ENCODE measurements at regions not wholly inside any gene's neighbourhood (a gene's known extent, or its start where the extent isn't known, plus 50 kb on each side); places are given as distances from the start of the nearest gene placed in this dataset.
"Not testable (repeated sequence)": the region's sequence is repeated elsewhere in the genome, so short reads cannot be mapped to it uniquely, and the experiment has no call there.

DNA sequence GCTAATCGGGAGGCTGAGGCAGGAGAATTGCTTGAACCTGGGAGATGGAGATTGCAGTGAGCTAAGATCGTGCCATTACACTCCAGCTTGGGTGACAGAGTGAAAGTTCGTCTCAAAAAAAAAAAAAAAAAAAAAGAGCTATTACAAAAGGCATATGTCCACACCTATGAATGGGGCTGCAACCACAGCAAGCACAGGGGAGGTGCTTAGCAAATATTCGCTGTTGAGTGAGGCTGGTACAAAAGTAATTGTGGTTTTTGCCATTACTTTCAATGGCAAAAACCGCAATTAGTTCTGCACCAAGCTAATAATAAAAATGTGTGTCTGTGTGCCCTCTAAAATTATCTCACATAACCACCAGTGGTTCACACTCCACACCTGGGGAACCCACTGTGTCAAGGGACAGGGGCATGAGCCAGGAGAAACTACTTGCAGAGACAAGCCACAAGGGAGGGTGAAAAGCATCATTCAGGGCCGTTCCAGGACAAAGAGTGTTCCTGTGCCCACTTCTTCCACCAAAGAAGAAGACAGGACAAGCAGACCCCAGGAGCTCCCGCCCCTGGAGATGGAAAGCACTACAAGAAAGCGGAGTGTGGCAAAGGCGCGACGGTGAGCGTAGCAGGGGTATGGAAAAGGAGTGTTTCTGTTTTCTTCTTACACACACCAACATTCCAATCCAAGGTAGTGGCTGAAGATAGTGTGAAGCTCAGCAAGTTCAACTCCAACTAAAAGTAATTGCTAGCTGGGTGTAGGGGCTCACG lies 84.4 kb upstream of the CNEP1R1 start:
- DNase-seq (ENCODE audit: low spot score) = no peak

DNA sequence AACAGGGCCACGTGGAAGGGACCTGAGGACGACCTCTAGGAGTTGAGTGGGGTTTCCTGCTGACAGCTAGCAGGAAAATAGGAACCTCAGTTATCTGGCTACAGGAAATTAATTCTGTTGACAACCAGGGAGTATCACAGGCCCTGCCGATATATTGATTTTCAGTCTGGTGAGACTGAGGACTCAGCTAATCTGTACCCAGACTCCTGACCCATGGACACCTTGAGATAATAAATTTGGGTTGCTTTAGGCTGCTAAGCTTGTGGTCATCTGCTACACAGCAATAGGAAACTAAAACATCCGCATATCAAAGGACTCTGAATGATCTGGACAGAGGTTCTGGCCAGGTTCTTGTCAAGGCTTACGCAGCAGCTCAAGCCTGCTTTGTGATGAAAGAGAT lies 80.8 kb upstream of the CNEP1R1 start:
- DNase-seq (ENCODE audit: low spot score) = no peak

DNA sequence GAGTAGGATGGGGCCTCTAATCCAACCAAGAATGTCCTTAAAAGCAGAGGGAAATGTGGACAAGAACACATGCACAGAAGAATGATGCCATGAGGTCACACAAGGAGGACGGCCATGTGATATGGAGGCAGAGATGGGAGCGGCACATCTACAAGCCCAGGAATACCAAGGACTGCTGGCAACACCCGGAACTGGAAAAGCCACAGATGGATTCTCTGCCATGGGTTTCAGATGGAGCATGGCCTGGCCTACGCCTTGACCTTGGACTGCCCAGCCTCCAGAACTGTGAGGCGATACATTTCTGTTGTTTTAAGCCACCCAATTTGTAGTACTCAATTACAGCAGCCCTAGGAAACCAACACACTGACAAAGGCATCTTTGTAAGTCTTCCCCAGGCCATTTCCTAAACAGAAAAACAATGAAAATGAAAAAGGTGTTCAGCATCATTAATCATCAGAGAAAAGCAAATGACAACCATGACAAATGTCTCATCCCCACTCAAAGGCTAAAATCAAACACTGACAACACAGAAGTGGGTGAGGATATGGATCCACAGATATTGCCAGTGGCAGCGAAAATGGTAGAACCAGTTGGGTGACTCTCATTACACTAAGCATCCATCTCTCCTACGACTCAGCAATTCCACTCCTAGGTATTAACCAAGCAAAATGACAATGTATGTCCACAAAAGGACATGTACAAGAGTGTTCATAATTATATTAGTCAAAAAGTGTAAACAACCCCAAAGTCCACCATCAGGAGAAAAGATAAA lies 76.9 kb upstream of the CNEP1R1 start:
- DNase-seq (ENCODE audit: low spot score) = no peak

DNA sequence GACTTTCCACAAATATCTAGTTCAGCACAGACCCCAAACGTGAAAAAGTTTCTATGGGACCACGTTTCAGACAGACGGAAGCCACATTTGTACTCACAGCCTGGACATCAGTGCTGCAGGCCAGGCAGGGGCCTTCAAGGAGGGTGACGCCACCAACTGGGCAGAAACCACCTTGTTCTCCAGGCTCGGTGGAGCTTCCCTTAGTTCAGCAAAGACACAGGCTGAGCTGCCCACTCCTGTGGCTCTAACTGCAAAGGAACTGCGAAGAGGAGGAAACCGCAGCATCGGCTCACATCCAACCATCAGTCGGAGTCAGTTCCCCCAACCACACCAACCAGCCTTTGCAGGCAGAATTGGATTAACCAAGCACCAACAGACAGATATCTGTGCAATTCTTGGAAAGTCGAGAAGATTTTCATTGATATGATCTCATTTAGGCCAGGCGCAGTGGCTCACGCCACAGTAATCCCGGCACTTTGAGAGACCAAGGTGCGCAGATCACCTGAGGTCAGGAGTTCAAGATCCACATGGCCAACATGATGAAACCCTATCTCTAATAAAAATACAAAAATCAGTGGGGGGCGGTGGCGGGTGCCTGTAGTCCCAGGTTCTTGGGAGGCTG lies 73.3 kb upstream of the CNEP1R1 start:
- DNase-seq (ENCODE audit: low spot score) = no peak

DNA sequence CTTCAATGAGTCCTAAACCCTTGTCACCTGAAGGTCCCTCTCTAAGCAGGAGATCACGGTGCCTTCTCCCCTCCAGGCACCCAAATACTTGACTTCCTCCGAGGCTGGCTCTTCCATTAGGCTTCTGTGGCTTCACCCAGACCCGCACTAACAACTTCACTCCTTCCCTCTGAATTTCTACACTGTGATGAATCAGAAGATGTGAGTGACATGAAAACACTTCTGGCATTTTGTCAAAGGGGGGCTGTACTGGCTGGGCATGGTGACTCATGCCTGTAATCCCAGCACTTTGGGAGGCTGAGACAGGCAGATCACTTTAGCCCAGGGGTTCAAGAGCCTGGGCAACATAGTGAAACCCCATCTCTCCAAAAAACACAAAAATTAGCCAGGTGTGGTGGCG lies 72.6 kb upstream of the CNEP1R1 start:
- DNase-seq (ENCODE audit: low spot score) = no peak

DNA sequence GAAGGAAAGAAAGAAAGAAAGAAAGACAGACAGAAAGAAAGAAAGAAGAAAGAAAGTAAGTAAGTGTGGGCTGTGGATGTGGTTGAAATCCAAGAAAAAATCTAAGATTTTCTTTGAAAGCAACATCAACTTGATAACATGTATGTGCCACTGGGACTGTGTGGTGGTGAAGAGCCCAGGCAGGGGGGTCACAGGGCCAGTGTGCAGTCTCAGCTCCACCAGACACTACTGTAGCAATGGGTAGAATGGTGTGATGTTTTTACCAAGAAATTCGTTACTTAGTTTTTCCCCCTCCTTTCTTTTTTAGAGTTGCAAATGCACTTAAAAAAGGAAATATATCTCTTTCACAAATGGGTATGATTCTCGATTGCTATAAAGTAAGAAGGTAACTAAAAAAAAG lies 71.9 kb upstream of the CNEP1R1 start:
- no peak for DNase-seq (ENCODE audit: low spot score)

DNA sequence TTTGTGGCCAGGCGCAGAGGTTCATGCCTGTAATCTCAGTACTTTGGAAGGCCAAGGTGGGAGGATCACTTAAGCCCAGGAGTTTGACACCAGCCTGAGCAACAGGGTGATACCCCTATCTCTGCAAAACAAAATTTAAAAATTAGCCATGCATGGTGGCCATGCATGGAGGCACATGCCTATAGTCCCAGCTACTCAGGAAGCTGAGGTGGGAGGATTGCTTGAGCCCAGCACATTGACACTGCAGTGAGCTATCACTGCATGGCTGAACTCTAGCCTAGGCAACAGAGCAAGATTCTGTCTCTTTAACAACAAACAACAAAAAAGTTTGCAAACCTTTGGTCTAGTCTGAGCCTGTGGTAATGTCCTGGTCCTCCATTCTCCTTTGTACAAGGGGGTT lies 69.2 kb upstream of the CNEP1R1 start:
- no peak for DNase-seq (ENCODE audit: low spot score)

DNA sequence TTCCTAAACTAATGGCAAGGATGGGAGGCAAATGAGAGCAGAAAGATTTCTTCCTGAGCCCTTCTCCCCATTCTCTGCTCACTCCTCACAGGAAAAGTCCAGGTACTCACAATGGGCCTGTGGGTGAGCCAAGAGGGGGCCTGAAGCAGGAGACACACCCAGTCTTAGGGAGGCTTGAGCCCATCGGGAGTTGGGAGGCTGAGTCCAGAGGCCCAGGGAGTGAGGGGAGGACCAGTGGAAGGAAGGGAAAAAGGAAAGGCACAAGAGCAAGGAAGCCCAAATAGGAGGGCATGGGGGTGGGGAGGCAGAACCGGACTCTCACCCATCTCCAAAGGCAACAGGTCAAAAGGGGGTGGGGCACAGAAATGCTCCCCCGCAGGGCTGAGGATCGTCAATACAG lies 68.1 kb upstream of the CNEP1R1 start:
- no peak for DNase-seq (ENCODE audit: low spot score)

DNA sequence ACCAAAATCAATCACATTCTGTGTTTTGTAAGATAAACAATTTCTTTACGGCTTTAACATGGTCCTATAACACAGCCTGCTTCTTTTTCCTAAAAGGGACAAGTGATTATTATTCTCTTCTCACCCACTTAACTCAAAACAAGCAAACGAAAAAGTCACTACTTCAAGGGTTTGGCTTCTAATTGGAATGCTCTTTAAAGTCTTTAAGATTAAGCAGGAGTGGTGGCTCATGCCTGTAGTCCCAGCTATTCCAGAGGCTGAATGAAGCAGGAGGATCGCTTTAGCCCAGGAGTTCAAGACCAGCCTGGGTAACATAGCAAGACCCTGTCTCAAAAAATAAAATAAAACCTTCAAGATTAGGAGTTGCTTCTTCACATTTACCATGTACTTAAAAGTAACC lies 66.6 kb upstream of the CNEP1R1 start:
- no peak for DNase-seq (ENCODE audit: low spot score)

DNA sequence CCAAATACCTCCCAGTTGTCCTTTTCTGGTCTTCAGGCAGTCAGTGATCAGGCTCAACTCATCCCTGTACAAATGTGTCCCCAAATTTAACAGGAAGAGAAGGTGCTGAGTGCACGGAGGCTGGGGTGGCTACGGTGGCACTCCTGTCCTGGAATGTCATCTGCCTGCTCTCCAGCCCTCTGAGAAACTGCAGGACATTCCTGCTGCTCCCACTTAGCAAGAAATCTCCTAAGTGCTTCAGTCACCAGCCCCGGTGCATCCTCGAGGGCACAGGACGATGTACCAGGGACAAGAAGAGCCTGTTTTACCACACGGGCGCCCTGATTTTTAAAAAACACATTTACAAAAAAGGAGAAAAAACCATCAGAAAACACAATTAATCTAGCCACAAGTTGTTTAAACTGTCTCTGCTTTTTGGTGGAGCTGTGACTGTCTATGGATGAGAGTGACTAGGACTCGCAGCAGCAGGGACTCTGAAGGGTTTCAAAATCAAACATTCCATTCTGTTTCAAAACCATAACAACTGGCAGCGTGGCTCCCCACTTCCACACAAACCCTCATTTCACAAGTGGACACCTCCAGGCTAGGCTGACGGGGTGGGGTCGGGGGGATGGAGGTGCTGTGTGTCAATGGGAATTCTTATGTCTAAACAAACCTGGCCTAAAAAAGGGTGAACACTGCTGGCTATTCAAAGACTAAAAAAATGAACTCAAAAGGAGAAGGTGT lies 65.3 kb upstream of the CNEP1R1 start:
- DNase-seq (ENCODE audit: low spot score) = no peak

DNA sequence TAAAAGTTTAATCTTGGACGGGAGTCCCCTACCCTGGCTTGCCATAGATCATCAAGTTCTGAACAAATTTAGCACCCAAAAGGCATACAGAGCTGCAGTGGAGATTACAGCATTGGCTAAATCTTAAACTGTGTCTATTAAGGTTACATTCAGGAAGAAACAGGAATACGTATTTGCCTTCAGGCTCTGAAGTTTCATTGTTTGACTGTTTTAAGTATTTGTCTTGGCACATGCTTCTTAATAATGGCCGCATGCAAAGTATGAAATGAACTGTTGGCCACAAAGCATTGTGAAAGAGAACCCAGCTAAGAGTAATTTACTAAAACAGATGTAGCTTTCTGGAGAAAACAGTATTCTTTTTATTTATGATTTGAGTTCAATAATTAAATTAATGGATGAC lies 63.9 kb upstream of the CNEP1R1 start:
- no peak for DNase-seq (ENCODE audit: low spot score)

DNA sequence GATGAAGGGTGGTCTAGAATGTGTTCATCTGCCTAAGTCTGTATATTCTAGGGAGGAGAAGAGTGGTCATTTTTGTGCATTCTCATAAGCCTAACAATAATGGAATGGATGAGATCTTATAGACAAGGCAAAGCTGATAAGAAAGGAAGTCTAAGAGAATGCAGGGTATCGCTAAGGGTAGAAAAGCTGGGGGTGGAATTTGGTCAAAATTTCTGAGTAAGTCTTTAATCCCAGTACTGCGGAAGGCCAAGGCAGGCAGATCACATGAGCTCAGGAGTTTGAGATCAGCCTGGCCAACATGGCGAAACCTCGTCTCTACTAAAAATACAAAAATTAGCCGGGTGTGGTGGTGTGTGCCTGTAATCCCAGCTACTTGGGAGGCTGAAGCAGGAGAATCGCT lies 62.5 kb upstream of the CNEP1R1 start:
- DNase-seq (ENCODE audit: low spot score) = not testable (repeated sequence)

DNA sequence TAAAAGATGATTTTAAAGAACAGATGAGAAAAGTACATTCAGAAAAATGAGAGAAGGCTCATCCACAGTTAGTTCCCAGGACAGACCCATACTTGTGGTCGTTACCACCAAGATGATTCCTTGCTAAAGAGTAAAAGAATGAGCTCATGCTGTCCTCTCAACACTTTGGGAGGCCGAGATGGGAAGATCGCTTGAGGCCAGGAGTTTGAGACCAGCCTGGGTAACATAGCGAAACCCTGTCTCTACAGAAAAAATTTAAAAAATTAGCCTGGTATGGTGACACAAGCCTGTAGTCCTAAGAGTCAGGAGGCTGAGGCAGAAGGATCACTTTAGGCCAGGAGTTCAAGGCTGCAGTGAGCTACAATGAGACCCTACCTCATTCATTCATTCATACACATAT lies 60.7 kb upstream of the CNEP1R1 start:
- DNase-seq (ENCODE audit: low spot score) = no peak

DNA sequence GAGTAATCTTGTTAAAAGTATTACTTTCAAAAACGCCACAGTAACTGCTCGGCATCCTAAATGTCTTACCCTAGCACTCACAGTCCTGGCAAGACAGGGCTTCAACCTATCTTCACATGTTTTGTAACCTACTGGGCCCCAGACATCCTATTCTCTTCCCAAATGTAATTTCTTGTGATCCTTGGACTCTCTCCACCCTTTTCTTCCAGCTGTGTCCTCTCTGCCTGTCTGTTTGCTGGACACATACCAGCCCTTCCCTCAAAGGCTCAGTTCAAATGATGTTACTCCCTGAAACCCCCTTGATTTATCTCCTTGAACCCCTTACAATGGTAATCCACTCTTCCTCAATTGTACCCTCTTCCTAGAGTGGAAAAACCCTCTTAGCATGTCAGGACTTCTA lies 60.1 kb upstream of the CNEP1R1 start:
- no peak for DNase-seq (ENCODE audit: low spot score)

DNA sequence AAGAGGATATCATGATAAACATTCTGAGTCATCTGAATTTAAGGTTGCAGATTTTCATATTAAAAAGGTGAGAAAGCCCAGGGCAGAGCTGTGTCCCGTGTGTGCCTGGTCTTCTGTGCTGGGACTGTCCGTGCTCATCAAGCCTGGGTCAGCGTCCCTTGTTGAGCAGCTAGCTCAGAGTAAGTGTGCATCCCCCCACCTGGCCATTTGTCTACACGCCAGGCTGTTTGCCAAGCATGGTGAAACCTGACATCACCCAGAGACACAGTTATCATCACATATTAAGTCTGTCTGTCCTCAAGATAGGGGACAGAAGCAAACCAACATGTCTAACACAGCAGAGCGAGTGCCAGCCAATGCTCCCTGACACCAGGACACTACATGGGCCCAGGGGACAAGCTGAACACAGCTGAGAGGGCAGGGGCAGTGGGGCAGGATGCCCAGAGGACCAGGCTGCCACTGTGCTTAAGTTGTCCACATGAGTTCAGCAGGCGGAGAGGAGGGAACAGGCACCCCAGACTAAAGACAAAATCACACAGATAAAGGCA lies 57.9 kb upstream of the CNEP1R1 start:
- no peak for DNase-seq (ENCODE audit: low spot score)

DNA sequence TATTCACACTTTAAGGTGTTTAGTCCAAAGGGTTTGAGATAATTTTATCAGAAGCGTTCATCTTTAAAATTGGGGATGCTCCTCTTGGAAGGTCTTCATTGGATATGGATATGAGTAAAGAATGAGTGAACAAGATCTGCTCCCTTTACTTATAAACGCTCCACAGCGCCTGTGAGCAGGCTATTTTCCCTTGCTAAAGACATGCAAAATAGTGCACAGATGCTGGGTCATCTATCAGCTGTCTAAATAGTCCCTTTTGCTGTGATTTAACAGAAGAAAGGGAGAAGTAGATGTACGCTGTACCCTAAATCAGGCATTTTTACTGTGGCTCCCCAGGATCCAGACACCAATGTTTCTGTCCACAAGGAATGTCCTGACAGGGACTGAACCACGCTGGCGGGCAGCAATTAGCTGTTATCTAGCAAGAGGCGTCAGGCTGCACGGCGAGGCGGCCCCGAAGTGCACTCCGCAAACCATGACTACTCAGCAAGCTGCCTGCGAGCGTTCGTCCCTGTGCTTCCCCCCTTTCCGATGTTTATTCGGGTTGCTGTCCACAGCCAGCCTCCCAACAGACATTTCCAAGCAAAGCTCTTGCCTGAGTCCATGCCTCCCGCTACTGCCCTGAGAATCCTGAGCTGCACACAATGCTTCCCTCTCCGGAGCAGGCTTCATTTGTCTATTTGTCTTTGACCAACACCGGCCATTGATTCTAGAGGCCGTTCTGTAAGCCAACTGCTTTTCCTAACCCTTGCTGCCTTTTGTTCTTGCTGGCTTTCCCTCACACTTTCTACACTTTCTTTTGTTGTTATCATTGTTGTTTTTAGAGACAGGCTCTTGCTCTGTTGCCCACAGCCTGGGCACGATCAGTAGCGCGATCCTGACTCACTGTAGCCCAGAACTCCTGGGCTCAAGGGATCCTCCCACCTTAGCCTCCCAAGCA lies 55.7 kb upstream of the CNEP1R1 start:
- DNase-seq (ENCODE audit: low spot score) = no peak

DNA sequence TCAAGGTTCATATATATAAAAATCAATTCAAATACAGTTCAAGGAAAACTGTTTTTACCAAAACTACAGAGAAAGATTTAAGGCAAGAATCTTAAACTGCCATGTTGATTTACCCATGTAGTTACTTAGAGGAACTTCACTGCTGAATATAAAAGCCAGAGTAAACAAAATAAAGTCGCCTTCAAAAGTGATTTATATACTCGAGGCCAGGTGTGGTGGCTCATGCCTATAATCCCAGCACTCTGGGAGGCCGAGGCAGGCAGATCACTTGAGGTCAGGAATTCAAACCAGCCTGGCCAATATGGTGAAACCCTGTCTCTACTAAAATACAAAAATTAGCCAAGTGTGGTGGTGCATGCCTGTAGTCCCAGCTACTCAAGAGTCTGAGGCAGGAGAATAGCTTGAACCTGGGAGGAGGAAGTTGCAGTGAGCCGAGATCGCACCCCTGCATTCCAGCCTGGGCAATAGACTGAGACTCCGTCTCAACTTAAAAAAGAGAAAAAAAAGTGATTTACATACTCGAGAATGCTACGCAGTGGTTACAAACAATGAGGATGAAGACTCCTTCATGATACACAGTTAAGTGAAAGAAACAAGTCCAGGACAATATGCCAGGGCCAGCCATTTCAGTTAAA lies 54.1 kb upstream of the CNEP1R1 start:
- no peak for DNase-seq (ENCODE audit: low spot score)

DNA sequence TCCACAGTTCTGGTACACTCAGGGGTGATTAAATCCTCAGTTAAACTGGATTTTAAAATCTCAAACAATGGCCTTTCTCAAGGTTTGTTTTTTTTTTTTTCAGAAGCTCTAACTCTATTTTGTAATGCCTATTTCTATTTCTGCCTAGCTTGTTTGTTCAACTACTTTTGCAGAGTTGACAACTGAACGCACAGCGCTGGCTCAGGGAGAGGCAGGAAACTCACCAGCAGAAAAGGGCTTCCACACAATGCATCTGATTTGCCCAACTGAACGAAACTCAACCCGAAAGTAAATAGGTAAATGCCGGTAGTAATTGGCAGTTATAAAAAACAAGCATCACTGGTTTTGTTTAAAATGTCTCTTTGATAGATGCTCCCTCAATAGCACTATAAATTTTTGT lies 52.7 kb upstream of the CNEP1R1 start:
- no peak for DNase-seq (ENCODE audit: low spot score)

DNA sequence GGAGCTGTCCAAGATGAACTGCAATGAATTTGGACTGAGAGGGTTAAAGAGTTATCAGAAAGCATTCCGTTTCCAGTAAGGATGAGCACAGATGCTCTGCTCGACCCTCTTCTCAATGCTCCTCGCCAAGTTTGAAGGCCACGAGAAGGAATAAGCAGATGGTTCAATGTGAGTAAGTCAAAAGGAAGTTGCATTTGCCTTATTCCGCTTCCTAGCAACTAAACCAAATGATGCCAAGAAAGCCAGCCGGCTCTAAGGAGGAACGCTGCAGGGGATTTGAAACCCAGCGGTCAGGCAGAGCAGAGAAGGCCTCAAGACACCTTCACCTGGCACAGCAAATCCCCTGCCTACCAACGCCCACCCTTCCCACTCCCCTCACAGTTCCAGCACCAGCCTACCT lies 52.1 kb upstream of the CNEP1R1 start:
- no peak for DNase-seq (ENCODE audit: low spot score)
